Loucy (cell line): ENCODE measurements at regions not wholly inside any gene's neighbourhood (a gene's known extent, or its start where the extent isn't known, plus 50 kb on each side); places are given as distances from the start of the nearest gene placed in this dataset.
"Not testable (repeated sequence)": the region's sequence is repeated elsewhere in the genome, so short reads cannot be mapped to it uniquely, and the experiment has no call there.

ENCODE experiments used
- EZH2phosphoT487 ChIP-seq: fragments of 200-600 bp; IDR thresholded peaks from 2 replicates; pipeline ENCODE4 v1.6.1; 2018; ENCODE audit warnings: antibody characterized with exemption, mild to moderate bottlenecking, moderate library complexity, borderline replicate concordance
- TF ChIP-seq, protein P1 (sequence below): fragments of 200-600 bp; sonication (generic); conservative IDR thresholded peaks from 2 replicates; pipeline ENCODE4 v1.5.1; 2014; ENCODE audit warnings: mild to moderate bottlenecking, antibody characterized with exemption, low read length

DNA sequence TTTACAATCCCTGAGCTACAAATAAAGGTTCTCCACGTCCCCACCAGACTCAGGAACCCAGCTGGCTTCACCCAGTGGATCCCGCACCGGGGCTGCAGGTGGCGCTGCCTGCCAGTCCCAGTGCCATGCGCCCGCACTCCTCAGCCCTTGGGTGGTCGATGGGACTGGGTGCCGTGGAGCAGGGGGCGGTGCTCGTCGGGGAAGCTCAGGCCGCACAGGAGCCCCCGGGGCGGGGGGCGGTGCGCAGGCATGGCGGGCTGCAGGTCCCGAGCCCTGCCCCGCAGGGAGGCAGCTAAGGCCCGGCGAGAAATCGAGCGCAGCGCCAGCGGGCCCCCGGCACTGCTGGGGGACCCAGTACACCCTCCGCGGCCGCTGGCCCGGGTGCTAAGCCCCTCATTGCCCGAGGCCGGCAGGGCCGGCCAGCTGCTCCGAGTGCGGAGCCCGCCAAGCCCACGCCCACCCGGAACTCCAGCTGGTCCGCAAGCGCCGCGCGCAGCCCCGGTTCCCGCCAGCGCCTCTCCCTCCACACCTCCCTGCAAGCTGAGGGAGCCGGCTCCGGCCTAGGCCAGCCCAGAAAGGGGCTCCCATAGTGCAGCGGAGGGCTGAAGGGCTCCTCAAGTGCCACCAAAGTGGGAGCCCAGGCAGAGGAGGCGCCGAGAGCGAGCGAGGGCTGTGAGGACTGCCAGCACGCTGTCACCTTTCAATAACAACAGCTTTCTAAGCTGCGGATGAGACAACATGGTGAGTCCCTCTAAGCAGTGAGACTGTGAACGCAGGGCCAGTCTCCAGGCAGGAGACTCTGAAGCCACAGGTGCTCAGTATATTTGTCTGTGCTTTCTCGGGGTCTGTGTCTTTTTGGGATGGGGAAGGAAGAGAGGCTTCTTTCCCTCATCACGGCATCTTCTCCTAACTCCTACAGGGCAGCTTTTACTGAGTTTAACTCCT, 161.5 kb downstream of the NR2F2 start:
- TF ChIP-seq, protein P1, sequence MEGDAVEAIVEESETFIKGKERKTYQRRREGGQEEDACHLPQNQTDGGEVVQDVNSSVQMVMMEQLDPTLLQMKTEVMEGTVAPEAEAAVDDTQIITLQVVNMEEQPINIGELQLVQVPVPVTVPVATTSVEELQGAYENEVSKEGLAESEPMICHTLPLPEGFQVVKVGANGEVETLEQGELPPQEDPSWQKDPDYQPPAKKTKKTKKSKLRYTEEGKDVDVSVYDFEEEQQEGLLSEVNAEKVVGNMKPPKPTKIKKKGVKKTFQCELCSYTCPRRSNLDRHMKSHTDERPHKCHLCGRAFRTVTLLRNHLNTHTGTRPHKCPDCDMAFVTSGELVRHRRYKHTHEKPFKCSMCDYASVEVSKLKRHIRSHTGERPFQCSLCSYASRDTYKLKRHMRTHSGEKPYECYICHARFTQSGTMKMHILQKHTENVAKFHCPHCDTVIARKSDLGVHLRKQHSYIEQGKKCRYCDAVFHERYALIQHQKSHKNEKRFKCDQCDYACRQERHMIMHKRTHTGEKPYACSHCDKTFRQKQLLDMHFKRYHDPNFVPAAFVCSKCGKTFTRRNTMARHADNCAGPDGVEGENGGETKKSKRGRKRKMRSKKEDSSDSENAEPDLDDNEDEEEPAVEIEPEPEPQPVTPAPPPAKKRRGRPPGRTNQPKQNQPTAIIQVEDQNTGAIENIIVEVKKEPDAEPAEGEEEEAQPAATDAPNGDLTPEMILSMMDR = not testable (repeated sequence)
- TF ChIP-seq EZH2phosphoT487 = not testable (repeated sequence)
